ENCODE measurements at regions not wholly inside any gene's neighbourhood (a gene's known extent, or its start where the extent isn't known, plus 50 kb on each side); places are given as distances from the start of the nearest gene placed in this dataset.

GRCh38 chr2:234640657-234641056 is 143.8 kb upstream of the ARL4C start:
- no peak for DNase-seq (ENCODE audit: low read depth in 2 of 2)

- no peak for DNase-seq (ENCODE audit: low read depth in 2 of 2)
Measured at GRCh38 chr2:234638966-234639365, 142.1 kb upstream of the ARL4C start.

- no peak for DNase-seq (ENCODE audit: low read depth in 2 of 2)
Measured at GRCh38 chr2:234635284-234635683, 138.4 kb upstream of the ARL4C start.

GRCh38 chr2:234633581-234634230 is 136.8 kb upstream of the ARL4C start:
- DNase-seq (ENCODE audit: low read depth in 2 of 2) = no peak

GRCh38 chr2:234632527-234633391 is 135.9 kb upstream of the ARL4C start:
- no peak for DNase-seq (ENCODE audit: low read depth in 2 of 2)

GRCh38 chr2:234631646-234632514 is 135.0 kb upstream of the ARL4C start:
- DNase-seq (ENCODE audit: low read depth in 2 of 2) = no peak

GRCh38 chr2:234630801-234631261 is 133.9 kb upstream of the ARL4C start:
- DNase-seq (ENCODE audit: low read depth in 2 of 2) = no peak

GRCh38 chr2:234629596-234629995 is 132.7 kb upstream of the ARL4C start:
- DNase-seq (ENCODE audit: low read depth in 2 of 2) = no peak

GRCh38 chr2:234628953-234629352 is 132.1 kb upstream of the ARL4C start:
- DNase-seq (ENCODE audit: low read depth in 2 of 2) = no peak

GRCh38 chr2:234627308-234627707 is 130.4 kb upstream of the ARL4C start:
- DNase-seq (ENCODE audit: low read depth in 2 of 2) = no peak

GRCh38 chr2:234626566-234627130 is 129.8 kb upstream of the ARL4C start:
- DNase-seq (ENCODE audit: low read depth in 2 of 2) = no peak

- DNase-seq (ENCODE audit: low read depth in 2 of 2) = no peak
Measured at GRCh38 chr2:234625626-234626250, 128.9 kb upstream of the ARL4C start.

- no peak for DNase-seq (ENCODE audit: low read depth in 2 of 2)
Measured at GRCh38 chr2:234623521-234623991, 126.7 kb upstream of the ARL4C start.

GRCh38 chr2:234621120-234621519 is 124.2 kb upstream of the ARL4C start:
- DNase-seq (ENCODE audit: low read depth in 2 of 2) = no peak

GRCh38 chr2:234620018-234620417 is 123.1 kb upstream of the ARL4C start:
- DNase-seq (ENCODE audit: low read depth in 2 of 2) = no peak

- no peak for DNase-seq (ENCODE audit: low read depth in 2 of 2)
Measured at GRCh38 chr2:234615643-234616356, 118.9 kb upstream of the ARL4C start.

GRCh38 chr2:234611209-234611608 is 114.3 kb upstream of the ARL4C start:
- no peak for DNase-seq (ENCODE audit: low read depth in 2 of 2)

GRCh38 chr2:234608946-234609345 is 112.1 kb upstream of the ARL4C start:
- no peak for DNase-seq (ENCODE audit: low read depth in 2 of 2)

- DNase-seq (ENCODE audit: low read depth in 2 of 2) = no peak
Measured at GRCh38 chr2:234607691-234608090, 110.8 kb upstream of the ARL4C start.

- DNase-seq (ENCODE audit: low read depth in 2 of 2) = no peak
Measured at GRCh38 chr2:234606896-234607295, 110.0 kb upstream of the ARL4C start.

GRCh38 chr2:234603619-234604018 is 106.7 kb upstream of the ARL4C start:
- DNase-seq (ENCODE audit: low read depth in 2 of 2) = no peak

All from stimulated activated CD8-positive, alpha-beta memory T cell treated with anti-CD3 and anti-CD28 coated beads, Interleukin-2, amount 100 ng/mL, for 48 hours (primary cell).